SU-DHL-6 (cell line): ENCODE measurements at regions not wholly inside any gene's neighbourhood (a gene's known extent, or its start where the extent isn't known, plus 50 kb on each side); places are given as distances from the start of the nearest gene placed in this dataset.

Source experiments
- H2AFZ ChIP-seq: fragments of 200-600 bp; sonication (generic); 2 replicates; pipeline ENCODE4 v1.6.1; 2014; ENCODE audit warnings: low read depth, mild to moderate bottlenecking, moderate library complexity, mixed read lengths, antibody characterized with exemption, low read length; ENCODE audit not compliant: severe bottlenecking
- H3F3A ChIP-seq: fragments of 200-600 bp; shearing (Covaris generic); 2 replicates; pipeline ENCODE4 v1.6.0; 2016; ENCODE audit warnings: antibody characterized with exemption, mild to moderate bottlenecking; ENCODE audit not compliant: insufficient read depth
- H3K27ac ChIP-seq: fragments of 200-600 bp; sonication (generic); 2 replicates; pipeline ENCODE4 v1.5.1; 2016; ENCODE audit warnings: low read depth, mild to moderate bottlenecking, low read length, moderate library complexity, mixed read lengths
- H3K27me3 ChIP-seq: fragments of 200-600 bp; sonication (generic), shearing (Covaris generic); 2 replicates; pipeline ENCODE4 v1.6.0; 2014; ENCODE audit warnings: mild to moderate bottlenecking, low read length
- H3K36me3 ChIP-seq: fragments of 200-600 bp; sonication (generic); 2 replicates; pipeline ENCODE4 v1.6.1; 2014; ENCODE audit warnings: mild to moderate bottlenecking, low read length, mixed read lengths
- H3K4me2 ChIP-seq: fragments of 300-600, 200-600 bp; shearing (Covaris generic), sonication (generic); 2 replicates; pipeline ENCODE4 v1.6.0; 2014; ENCODE audit warnings: low read length, low read depth, mild to moderate bottlenecking; ENCODE audit not compliant: poor library complexity, severe bottlenecking
- H3K4me3 ChIP-seq: fragments of 200-600 bp; sonication (generic); 2 replicates; pipeline ENCODE4 v1.5.1; 2014; ENCODE audit warnings: antibody characterized with exemption, low read length, mild to moderate bottlenecking, mixed read lengths; ENCODE audit not compliant: insufficient read depth, poor library complexity, severe bottlenecking
- H3K79me2 ChIP-seq: fragments of 200-600 bp; sonication (generic); 2 replicates; pipeline ENCODE4 v1.6.1; 2014; ENCODE audit warnings: mild to moderate bottlenecking, low read length, moderate library complexity; ENCODE audit not compliant: insufficient read depth
- H3K9ac ChIP-seq: fragments of 200-600 bp; sonication (generic); 2 replicates; pipeline ENCODE4 v1.7.0; 2014; ENCODE audit warnings: mild to moderate bottlenecking, low read length
- H3K9me2 ChIP-seq: fragments of 200-600 bp; sonication (generic); replicated peaks from 2 replicates; pipeline ENCODE4 v1.6.1; 2014; ENCODE audit warnings: low read length; ENCODE audit not compliant: insufficient read depth
- H3K9me3 ChIP-seq: fragments of 200-600 bp; sonication (generic); 2 replicates; pipeline ENCODE4 v1.6.1; 2014; ENCODE audit warnings: low read length, mixed read lengths; ENCODE audit not compliant: insufficient read depth
- H4K20me1 ChIP-seq: fragments of 200-600 bp; sonication (generic); 2 replicates; pipeline ENCODE4 v1.6.1; 2014; ENCODE audit warnings: low read depth, mild to moderate bottlenecking, antibody characterized with exemption, low read length, moderate library complexity, mixed read lengths
- CTCF ChIP-seq: fragments of 200-600 bp; sonication (generic); IDR thresholded peaks from one replicate; pipeline ENCODE4 v1.5.1; 2017; ENCODE audit warnings: antibody characterized with exemption, mild to moderate bottlenecking, low read length, moderate library complexity; ENCODE audit not compliant: insufficient read depth, poor library complexity, severe bottlenecking
- EZH2phosphoT487 ChIP-seq: fragments of 200-600 bp; sonication (generic), shearing (Covaris generic); conservative IDR thresholded peaks from 2 replicates; pipeline ENCODE4 v1.6.1; 2018; ENCODE audit warnings: mild to moderate bottlenecking, antibody characterized with exemption, low read length, moderate library complexity, mixed read lengths

GRCh38 chr14:56975521-56975920 lies 165.2 kb upstream of the OTX2 start:
- H3K4me3 ChIP-seq = no peak overlapping the region
- H3F3A ChIP-seq = no peaks in the 10 kb centered on the region
- H3K9me3 ChIP-seq = no peaks in the 10 kb centered on the region
- no peaks in the 10 kb centered on the region for H3K27me3 ChIP-seq
- TF ChIP-seq EZH2phosphoT487 (no peak), CTCF (no peak)
- H4K20me1 ChIP-seq = no peaks in the 10 kb centered on the region
- H3K79me2 ChIP-seq = no peaks in the 10 kb centered on the region
- no peak overlapping the region for H3K4me2 ChIP-seq
- no peak overlapping the region for H3K9ac ChIP-seq
- H3K36me3 ChIP-seq = no peaks in the 10 kb centered on the region
- H2AFZ ChIP-seq = no peak overlapping the region
- no peak overlapping the region for H3K27ac ChIP-seq
- H3K9me2 ChIP-seq = no peaks in the 10 kb centered on the region

GRCh38 chr14:56972948-56973347 lies 162.7 kb upstream of the OTX2 start:
- no peaks in the 10 kb centered on the region for H3K9me2 ChIP-seq
- no peak overlapping the region for H2AFZ ChIP-seq
- H3K27ac ChIP-seq = no peak overlapping the region
- no peaks in the 10 kb centered on the region for H3K27me3 ChIP-seq
- no peaks in the 10 kb centered on the region for H3K36me3 ChIP-seq
- no peak overlapping the region for H3K9ac ChIP-seq
- no peaks in the 10 kb centered on the region for H3K9me3 ChIP-seq
- no peak for TF ChIP-seq CTCF
- TF ChIP-seq EZH2phosphoT487 = no peak
- no peaks in the 10 kb centered on the region for H3F3A ChIP-seq
- H3K79me2 ChIP-seq = no peaks in the 10 kb centered on the region
- no peak overlapping the region for H3K4me2 ChIP-seq
- no peaks in the 10 kb centered on the region for H4K20me1 ChIP-seq
- H3K4me3 ChIP-seq = no peak overlapping the region

- no peak overlapping the region for H3K4me2 ChIP-seq
- no peak overlapping the region for H3K27ac ChIP-seq
- H3F3A ChIP-seq = no peaks in the 10 kb centered on the region
- H4K20me1 ChIP-seq = no peaks in the 10 kb centered on the region
- no peaks in the 10 kb centered on the region for H3K79me2 ChIP-seq
- no peak overlapping the region for H2AFZ ChIP-seq
- TF ChIP-seq EZH2phosphoT487 (no peak), CTCF (no peak)
- H3K4me3 ChIP-seq = no peak overlapping the region
- H3K36me3 ChIP-seq = no peaks in the 10 kb centered on the region
- H3K9me2 ChIP-seq = no peaks in the 10 kb centered on the region
- H3K9me3 ChIP-seq = no peaks in the 10 kb centered on the region
- no peaks in the 10 kb centered on the region for H3K27me3 ChIP-seq
- H3K9ac ChIP-seq = no peak overlapping the region
Measured at GRCh38 chr14:56964895-56965294, 154.6 kb upstream of the OTX2 start.

GRCh38 chr14:56963381-56963780 lies 153.1 kb upstream of the OTX2 start:
- Histone ChIP-seq H3K36me3 (no peaks in the 10 kb centered on the region), H3K9ac (no peak overlapping the region), H3K27me3 (no peaks in the 10 kb centered on the region), H3K79me2 (no peaks in the 10 kb centered on the region), H2AFZ (no peak overlapping the region), H3K9me3 (no peaks in the 10 kb centered on the region), H3K9me2 (no peaks in the 10 kb centered on the region), H3K4me2 (no peak overlapping the region), H3K4me3 (no peak overlapping the region), H4K20me1 (no peaks in the 10 kb centered on the region), H3K27ac (no peak overlapping the region), H3F3A (no peaks in the 10 kb centered on the region)
- TF ChIP-seq CTCF = no peak
- TF ChIP-seq EZH2phosphoT487 = no peak
